ENCODE measurements at regions not wholly inside any gene's neighbourhood (a gene's known extent, or its start where the extent isn't known, plus 50 kb on each side); places are given as distances from the start of the nearest gene placed in this dataset.
"Not testable (repeated sequence)": the region's sequence is repeated elsewhere in the genome, so short reads cannot be mapped to it uniquely, and the experiment has no call there.

GRCh38 chrX:140633105-140633504, 76.5 kb upstream of the LINC00632 start:
- not testable (repeated sequence) for H4K8ac ChIP-seq (ENCODE audit: low read length)

GRCh38 chrX:140608111-140608510, 101.4 kb upstream of the LINC00632 start:
- Histone ChIP-seq H2BK120ac (ENCODE audit: low read depth, low read length) (no peak overlapping the region), H4K8ac (ENCODE audit: low read length) (no peak overlapping the region), H4K91ac (ENCODE audit: low read length) (no peak overlapping the region), H2AFZ (ENCODE audit: low read depth, low read length) (no peak overlapping the region), H3K4ac (ENCODE audit: low read depth in 1 of 2, low read length in 2 of 2) (no peak overlapping the region), H3K4me2 (ENCODE audit: low read length, poor library complexity, severe bottlenecking) (no peak overlapping the region), H3K9me3 (ENCODE audit: control insufficient read depth, low read length) (no peaks in the 10 kb centered on the region), H2AK5ac (ENCODE audit: low read length, severe bottlenecking) (no peak overlapping the region), H3K14ac (ENCODE audit: low read length in 2 of 2) (no peak overlapping the region), H3K27ac (ENCODE audit: low read length, poor library complexity, severe bottlenecking) (no peak overlapping the region), H3K18ac (ENCODE audit: low read depth in 1 of 2, low read length in 2 of 2) (no peak overlapping the region), H3K23ac (ENCODE audit: low read length in 2 of 2) (no peak overlapping the region), H3K4me1 (ENCODE audit: control insufficient read depth, insufficient read depth, low read depth, low read length) (no peaks in the 10 kb centered on the region), H2BK15ac (ENCODE audit: low read depth, poor library complexity, severe bottlenecking) (no peak overlapping the region), H3K79me1 (replicated peaks; ENCODE audit: low read length, poor library complexity, severe bottlenecking) (no peaks in the 10 kb centered on the region), H3K36me3 (ENCODE audit: control insufficient read depth in 1 of 2, insufficient read depth in 2 of 2, low read depth in 1 of 2, low read length in 2 of 2) (no peaks in the 10 kb centered on the region), H3K9ac (ENCODE audit: low read length) (no peak overlapping the region), H3K27me3 (ENCODE audit: control insufficient read depth in 1 of 2, insufficient read depth in 1 of 2, low read length in 2 of 2) (no peaks in the 10 kb centered on the region), H2BK5ac (ENCODE audit: low read depth, low read length, poor library complexity, severe bottlenecking) (no peak overlapping the region), H3K4me3 (ENCODE audit: insufficient read depth in 1 of 2, low read depth in 1 of 2, low read length in 2 of 2) (no peak overlapping the region), H2BK12ac (ENCODE audit: low read length in 2 of 2) (no peak overlapping the region)
- no peak for DNase-seq

More at GRCh38 chrX:140633105-140633504, 76.5 kb upstream of the LINC00632 start:
- not testable (repeated sequence) for H3K9ac ChIP-seq (ENCODE audit: low read length); H3K4me2 ChIP-seq (ENCODE audit: low read length, poor library complexity, severe bottlenecking); H3K36me3 ChIP-seq (ENCODE audit: control insufficient read depth in 1 of 2, insufficient read depth in 2 of 2, low read depth in 1 of 2, low read length in 2 of 2); H3K14ac ChIP-seq (ENCODE audit: low read length in 2 of 2); H4K91ac ChIP-seq (ENCODE audit: low read length); H2BK15ac ChIP-seq (ENCODE audit: low read depth, poor library complexity, severe bottlenecking); H3K23ac ChIP-seq (ENCODE audit: low read length in 2 of 2); H2BK12ac ChIP-seq (ENCODE audit: low read length in 2 of 2); H2BK120ac ChIP-seq (ENCODE audit: low read depth, low read length); H3K4me1 ChIP-seq (ENCODE audit: control insufficient read depth, insufficient read depth, low read depth, low read length); DNase-seq; H3K27me3 ChIP-seq (ENCODE audit: control insufficient read depth in 1 of 2, insufficient read depth in 1 of 2, low read length in 2 of 2); H3K27ac ChIP-seq (ENCODE audit: low read length, poor library complexity, severe bottlenecking); H2AK5ac ChIP-seq (ENCODE audit: low read length, severe bottlenecking); H2AFZ ChIP-seq (ENCODE audit: low read depth, low read length); H3K18ac ChIP-seq (ENCODE audit: low read depth in 1 of 2, low read length in 2 of 2); H3K4me3 ChIP-seq (ENCODE audit: insufficient read depth in 1 of 2, low read depth in 1 of 2, low read length in 2 of 2); H3K9me3 ChIP-seq (ENCODE audit: control insufficient read depth, low read length); H2BK5ac ChIP-seq (ENCODE audit: low read depth, low read length, poor library complexity, severe bottlenecking); H3K79me1 ChIP-seq (replicated peaks; ENCODE audit: low read length, poor library complexity, severe bottlenecking); H3K4ac ChIP-seq (ENCODE audit: low read depth in 1 of 2, low read length in 2 of 2)
- WGBS, result 83% methylated on average over 10 of the region's 10 CpGs

- no peak overlapping the region for H4K8ac ChIP-seq (ENCODE audit: low read length)
- H3K79me1 ChIP-seq (replicated peaks; ENCODE audit: low read length, poor library complexity, severe bottlenecking), result no peaks in the 10 kb centered on the region
- H3K4me2 ChIP-seq (ENCODE audit: low read length, poor library complexity, severe bottlenecking), result no peak overlapping the region
- H2BK120ac ChIP-seq (ENCODE audit: low read depth, low read length), result no peak overlapping the region
- H3K18ac ChIP-seq (ENCODE audit: low read depth in 1 of 2, low read length in 2 of 2), result no peak overlapping the region
- H3K27me3 ChIP-seq (ENCODE audit: control insufficient read depth in 1 of 2, insufficient read depth in 1 of 2, low read length in 2 of 2), result no peaks in the 10 kb centered on the region
- H3K9ac ChIP-seq (ENCODE audit: low read length), result no peak overlapping the region
- H3K27ac ChIP-seq (ENCODE audit: low read length, poor library complexity, severe bottlenecking), result no peak overlapping the region
- H3K4me3 ChIP-seq (ENCODE audit: insufficient read depth in 1 of 2, low read depth in 1 of 2, low read length in 2 of 2), result no peak overlapping the region
- H3K23ac ChIP-seq (ENCODE audit: low read length in 2 of 2), result no peak overlapping the region
- H2AK5ac ChIP-seq (ENCODE audit: low read length, severe bottlenecking), result no peak overlapping the region
- no peak overlapping the region for H2BK12ac ChIP-seq (ENCODE audit: low read length in 2 of 2)
- no peak for DNase-seq
- no peak overlapping the region for H2BK5ac ChIP-seq (ENCODE audit: low read depth, low read length, poor library complexity, severe bottlenecking)
- no peaks in the 10 kb centered on the region for H3K9me3 ChIP-seq (ENCODE audit: control insufficient read depth, low read length)
- no peaks in the 10 kb centered on the region for H3K36me3 ChIP-seq (ENCODE audit: control insufficient read depth in 1 of 2, insufficient read depth in 2 of 2, low read depth in 1 of 2, low read length in 2 of 2)
- no peaks in the 10 kb centered on the region for H3K4me1 ChIP-seq (ENCODE audit: control insufficient read depth, insufficient read depth, low read depth, low read length)
- no peak overlapping the region for H2AFZ ChIP-seq (ENCODE audit: low read depth, low read length)
- no peak overlapping the region for H2BK15ac ChIP-seq (ENCODE audit: low read depth, poor library complexity, severe bottlenecking)
- WGBS, result 91% methylated on average over 2 of the region's 3 CpGs
- H4K91ac ChIP-seq (ENCODE audit: low read length), result no peak overlapping the region
- H3K4ac ChIP-seq (ENCODE audit: low read depth in 1 of 2, low read length in 2 of 2), result no peak overlapping the region
- no peak overlapping the region for H3K14ac ChIP-seq (ENCODE audit: low read length in 2 of 2)
These were observed 97.3 kb upstream of the SOX3 start for GRCh38 chrX:140602140-140602539.

- H3K4me2 ChIP-seq (ENCODE audit: low read length, poor library complexity, severe bottlenecking), result no peak overlapping the region
- no peak overlapping the region for H3K4me3 ChIP-seq (ENCODE audit: insufficient read depth in 1 of 2, low read depth in 1 of 2, low read length in 2 of 2)
- H4K8ac ChIP-seq (ENCODE audit: low read length), result no peak overlapping the region
- H3K9me3 ChIP-seq (ENCODE audit: control insufficient read depth, low read length), result no peaks in the 10 kb centered on the region
- H2AFZ ChIP-seq (ENCODE audit: low read depth, low read length), result no peak overlapping the region
- no peak overlapping the region for H3K23ac ChIP-seq (ENCODE audit: low read length in 2 of 2)
- 73% methylated on average over 2 of the region's 3 CpGs for WGBS
- H4K91ac ChIP-seq (ENCODE audit: low read length), result no peak overlapping the region
- no peak overlapping the region for H3K27ac ChIP-seq (ENCODE audit: low read length, poor library complexity, severe bottlenecking)
- no peaks in the 10 kb centered on the region for H3K79me1 ChIP-seq (replicated peaks; ENCODE audit: low read length, poor library complexity, severe bottlenecking)
- no peak overlapping the region for H2BK15ac ChIP-seq (ENCODE audit: low read depth, poor library complexity, severe bottlenecking)
- H3K36me3 ChIP-seq (ENCODE audit: control insufficient read depth in 1 of 2, insufficient read depth in 2 of 2, low read depth in 1 of 2, low read length in 2 of 2), result no peaks in the 10 kb centered on the region
- no peak overlapping the region for H3K14ac ChIP-seq (ENCODE audit: low read length in 2 of 2)
- H3K4me1 ChIP-seq (ENCODE audit: control insufficient read depth, insufficient read depth, low read depth, low read length), result no peaks in the 10 kb centered on the region
- no peak overlapping the region for H3K4ac ChIP-seq (ENCODE audit: low read depth in 1 of 2, low read length in 2 of 2)
- H2BK5ac ChIP-seq (ENCODE audit: low read depth, low read length, poor library complexity, severe bottlenecking), result no peak overlapping the region
- no peak overlapping the region for H3K9ac ChIP-seq (ENCODE audit: low read length)
- H2BK120ac ChIP-seq (ENCODE audit: low read depth, low read length), result no peak overlapping the region
- no peak for DNase-seq
- H3K27me3 ChIP-seq (ENCODE audit: control insufficient read depth in 1 of 2, insufficient read depth in 1 of 2, low read length in 2 of 2), result no peaks in the 10 kb centered on the region
- no peak overlapping the region for H2BK12ac ChIP-seq (ENCODE audit: low read length in 2 of 2)
- H2AK5ac ChIP-seq (ENCODE audit: low read length, severe bottlenecking), result no peak overlapping the region
- H3K18ac ChIP-seq (ENCODE audit: low read depth in 1 of 2, low read length in 2 of 2), result no peak overlapping the region
These were observed 95.0 kb upstream of the SOX3 start for GRCh38 chrX:140599851-140600250.
